ENCODE measurements at regions not wholly inside any gene's neighbourhood (a gene's known extent, or its start where the extent isn't known, plus 50 kb on each side); places are given as distances from the start of the nearest gene placed in this dataset.

DNA sequence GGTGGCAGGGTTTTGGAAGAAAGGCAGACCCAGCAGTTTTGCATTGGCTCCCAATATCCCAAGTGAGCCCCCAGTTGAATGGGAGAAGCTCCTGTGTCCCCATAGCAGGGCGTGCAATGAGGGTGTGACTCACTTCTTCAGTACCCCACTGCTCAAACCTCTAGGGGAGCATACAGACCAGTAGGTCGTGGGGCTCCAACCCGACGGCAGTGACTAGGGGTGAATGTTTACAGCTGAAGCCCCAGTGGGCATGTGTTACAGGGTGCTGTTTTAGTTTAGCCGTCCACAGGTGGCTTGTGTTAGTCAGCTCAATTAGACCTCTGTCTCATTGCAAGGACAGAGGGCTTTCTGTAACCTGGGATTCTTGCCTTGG, 564.5 kb upstream of the CNTN5 start:
- Mint-ChIP-seq H3K4me1 (no peaks in the 10 kb centered on the region), H3K9me3 (peaks cover 3 to 39% (median 6%) of the 10 kb centered on the region in 7 donors), H3K27ac (no peak overlapping the region), H3K36me3 (no peaks in the 10 kb centered on the region), H3K27me3 (ENCODE audit: low read depth in 3 of 3) (no peaks in the 10 kb centered on the region), H3K4me3 (no peak overlapping the region)
- DNase-seq = no peak
- Histone ChIP-seq H3K27ac (ENCODE audit: low read depth in 1 of 2, low read length in 2 of 2) (no peak overlapping the region), H3K9ac (ENCODE audit: insufficient read depth, low read length, poor library complexity, severe bottlenecking) (no peak overlapping the region), H3K4me3 (replicated peaks in 1 of 3; ENCODE audit: low read depth in 2 of 3, low read length in 3 of 3) (no peak overlapping the region), H3K9me3 (replicated peaks in 1 of 2; ENCODE audit: control insufficient read depth in 1 of 2, insufficient read depth in 1 of 2, low read length in 2 of 2) (peaks cover 10 to 30% of the 10 kb centered on the region in 2 donors), H2AFZ (ENCODE audit: insufficient read depth, low read depth, low read length, poor library complexity, severe bottlenecking) (no peak overlapping the region), H4K20me1 (ENCODE audit: insufficient read depth, low read length) (no peaks in the 10 kb centered on the region), H3K79me2 (ENCODE audit: insufficient read depth, low read length) (no peaks in the 10 kb centered on the region), H3K27me3 (ENCODE audit: control insufficient read depth in 2 of 2, insufficient read depth in 2 of 2, low read length in 2 of 2) (no peaks in the 10 kb centered on the region), H3K36me3 (replicated peaks in 1 of 2; ENCODE audit: control insufficient read depth in 1 of 2, insufficient read depth in 2 of 2, low read length in 2 of 2) (no peaks in the 10 kb centered on the region), H3K4me1 (ENCODE audit: control insufficient read depth in 1 of 2, insufficient read depth in 2 of 2, low read length in 2 of 2) (no peaks in the 10 kb centered on the region), H3K4me2 (replicated peaks; ENCODE audit: extremely low read depth, low read length, poor library complexity, severe bottlenecking) (no peak overlapping the region)
- TF ChIP-seq, protein P1, sequence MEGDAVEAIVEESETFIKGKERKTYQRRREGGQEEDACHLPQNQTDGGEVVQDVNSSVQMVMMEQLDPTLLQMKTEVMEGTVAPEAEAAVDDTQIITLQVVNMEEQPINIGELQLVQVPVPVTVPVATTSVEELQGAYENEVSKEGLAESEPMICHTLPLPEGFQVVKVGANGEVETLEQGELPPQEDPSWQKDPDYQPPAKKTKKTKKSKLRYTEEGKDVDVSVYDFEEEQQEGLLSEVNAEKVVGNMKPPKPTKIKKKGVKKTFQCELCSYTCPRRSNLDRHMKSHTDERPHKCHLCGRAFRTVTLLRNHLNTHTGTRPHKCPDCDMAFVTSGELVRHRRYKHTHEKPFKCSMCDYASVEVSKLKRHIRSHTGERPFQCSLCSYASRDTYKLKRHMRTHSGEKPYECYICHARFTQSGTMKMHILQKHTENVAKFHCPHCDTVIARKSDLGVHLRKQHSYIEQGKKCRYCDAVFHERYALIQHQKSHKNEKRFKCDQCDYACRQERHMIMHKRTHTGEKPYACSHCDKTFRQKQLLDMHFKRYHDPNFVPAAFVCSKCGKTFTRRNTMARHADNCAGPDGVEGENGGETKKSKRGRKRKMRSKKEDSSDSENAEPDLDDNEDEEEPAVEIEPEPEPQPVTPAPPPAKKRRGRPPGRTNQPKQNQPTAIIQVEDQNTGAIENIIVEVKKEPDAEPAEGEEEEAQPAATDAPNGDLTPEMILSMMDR (IDR thresholded peaks at IDR 0.05) = no peak
- intact Hi-C loops (cut with micrococcal nuclease) = no loop called here
- 100% methylated on average over 1 of the region's 5 CpGs for WGBS (ENCODE audit: insufficient coverage)

DNA sequence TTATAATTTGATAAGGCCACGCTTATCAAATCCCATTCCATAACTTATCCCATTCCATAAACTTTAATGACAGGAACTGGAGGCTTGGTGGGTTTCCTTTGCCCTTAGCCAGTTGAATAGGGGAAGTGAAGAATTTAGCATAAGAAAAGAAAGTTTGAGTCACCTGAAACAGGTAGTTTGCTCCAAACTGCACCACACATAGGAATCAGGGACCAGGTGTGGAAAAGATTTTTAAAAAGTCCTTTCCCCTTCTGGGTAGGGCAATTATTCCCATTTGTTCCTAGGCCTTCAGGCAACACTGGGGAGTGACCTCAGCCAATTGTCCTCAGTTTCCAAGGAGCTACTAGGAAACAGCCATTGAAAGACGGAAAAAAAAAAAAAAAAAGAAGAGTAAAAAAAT, 525.7 kb upstream of the CNTN5 start:
- H3K27me3 ChIP-seq (ENCODE audit: control insufficient read depth in 2 of 2, insufficient read depth in 2 of 2, low read length in 2 of 2) = no peaks in the 10 kb centered on the region
- no peaks in the 10 kb centered on the region for H3K79me2 ChIP-seq (ENCODE audit: insufficient read depth, low read length)
- no peaks in the 10 kb centered on the region for H3K27me3 Mint-ChIP-seq (ENCODE audit: low read depth in 3 of 3)
- intact Hi-C loops (cut with micrococcal nuclease) = no loop called here
- 83% methylated on average over 1 of the region's 2 CpGs for WGBS (ENCODE audit: insufficient coverage)
- H3K36me3 Mint-ChIP-seq = no peaks in the 10 kb centered on the region
- DNase-seq = no peak
- peaks cover 0 to 10% (median 4%) of the 10 kb centered on the region in 7 donors for H3K9me3 Mint-ChIP-seq
- H3K9ac ChIP-seq (ENCODE audit: insufficient read depth, low read length, poor library complexity, severe bottlenecking) = no peak overlapping the region
- no peak overlapping the region for H3K27ac ChIP-seq (ENCODE audit: low read depth in 1 of 2, low read length in 2 of 2)
- H3K36me3 ChIP-seq (replicated peaks in 1 of 2; ENCODE audit: control insufficient read depth in 1 of 2, insufficient read depth in 2 of 2, low read length in 2 of 2) = no peaks in the 10 kb centered on the region
- no peak overlapping the region for H3K27ac Mint-ChIP-seq
- H3K9me3 ChIP-seq (replicated peaks in 1 of 2; ENCODE audit: control insufficient read depth in 1 of 2, insufficient read depth in 1 of 2, low read length in 2 of 2) = peaks cover 0 to 7% of the 10 kb centered on the region in 2 donors
- H3K4me3 Mint-ChIP-seq = no peak overlapping the region
- no peaks in the 10 kb centered on the region for H3K4me1 Mint-ChIP-seq
- no peak overlapping the region for H3K4me3 ChIP-seq (replicated peaks in 1 of 3; ENCODE audit: low read depth in 2 of 3, low read length in 3 of 3)
- no peaks in the 10 kb centered on the region for H3K4me1 ChIP-seq (ENCODE audit: control insufficient read depth in 1 of 2, insufficient read depth in 2 of 2, low read length in 2 of 2)
- H3K4me2 ChIP-seq (replicated peaks; ENCODE audit: extremely low read depth, low read length, poor library complexity, severe bottlenecking) = no peak overlapping the region
- H2AFZ ChIP-seq (ENCODE audit: insufficient read depth, low read depth, low read length, poor library complexity, severe bottlenecking) = no peak overlapping the region
- no peaks in the 10 kb centered on the region for H4K20me1 ChIP-seq (ENCODE audit: insufficient read depth, low read length)
- TF ChIP-seq, protein P1 (IDR thresholded peaks at IDR 0.05) = no peak

Measured in CD14-positive monocyte (primary cell).